ENCODE measurements at regions not wholly inside any gene's neighbourhood (a gene's known extent, or its start where the extent isn't known, plus 50 kb on each side); places are given as distances from the start of the nearest gene placed in this dataset.

- BruUV-seq (replicated peaks), result no TSS peak
- H3K4me2 ChIP-seq (ENCODE audit: low read length), result no peak overlapping the region
- DNase-seq (no peak), ATAC-seq (no peak)
- H2AFZ ChIP-seq (ENCODE audit: low read length), result no peak overlapping the region
- H3K9ac ChIP-seq (ENCODE audit: low read length), result no peak overlapping the region
- intact Hi-C loops (cut with micrococcal nuclease), result no loop called here
- H3K27ac ChIP-seq (ENCODE audit: low read length), result no peak overlapping the region
- CTCF ChIA-PET, result no interaction called here
- POLR2A ChIA-PET (ENCODE audit: unreplicated experiment), result no interaction called here
- H3K9me3 ChIP-seq (ENCODE audit: low read length), result no peaks in the 10 kb centered on the region
- peaks cover 12% of the 10 kb centered on the region; the same call in 1 of the 2 replicates for H3K27me3 ChIP-seq (ENCODE audit: low read length)
- H3F3A ChIP-seq (ENCODE audit: low read length, unreplicated experiment), result no peaks in the 10 kb centered on the region
- H3K36me3 ChIP-seq (ENCODE audit: low read depth, low read length), result no peaks in the 10 kb centered on the region
- no peaks in the 10 kb centered on the region for H3K4me1 ChIP-seq (ENCODE audit: insufficient read depth, low read length)
- no peak for TF ChIP-seq EZH2 (IDR thresholded peaks at IDR 0.05; ENCODE audit: low read length, unreplicated experiment)
- no peak for TF ChIP-seq CTCF (conservative IDR thresholded peaks at IDR 0.05; ENCODE audit: low read depth, low read length)
- no peak for TF ChIP-seq EZH2phosphoT487 (IDR thresholded peaks at IDR 0.05; ENCODE audit: borderline replicate concordance, low read length)
- H3K9me2 ChIP-seq (replicated peaks; ENCODE audit: low read length), result no peaks in the 10 kb centered on the region
- H3K79me2 ChIP-seq (ENCODE audit: low read length), result no peaks in the 10 kb centered on the region
- H4K20me1 ChIP-seq (ENCODE audit: low read length), result no peaks in the 10 kb centered on the region
- H3K4me3 ChIP-seq (ENCODE audit: low read length), result no peak overlapping the region
Measured at GRCh38 chr2:236393101-236393500, 128.9 kb upstream of the ASB18 start.

- Histone ChIP-seq H3K4me3 (ENCODE audit: low read length) (no peak overlapping the region), H4K20me1 (ENCODE audit: low read length) (no peaks in the 10 kb centered on the region), H3K4me1 (ENCODE audit: insufficient read depth, low read length) (no peaks in the 10 kb centered on the region), H2AFZ (ENCODE audit: low read length) (no peak overlapping the region), H3K27me3 (ENCODE audit: low read length) (peaks cover 12% of the 10 kb centered on the region; the same call in 1 of the 2 replicates), H3K27ac (ENCODE audit: low read length) (no peak overlapping the region), H3K9ac (ENCODE audit: low read length) (no peak overlapping the region), H3K36me3 (ENCODE audit: low read depth, low read length) (no peaks in the 10 kb centered on the region), H3K9me3 (ENCODE audit: low read length) (no peaks in the 10 kb centered on the region), H3K9me2 (replicated peaks; ENCODE audit: low read length) (no peaks in the 10 kb centered on the region), H3K79me2 (ENCODE audit: low read length) (no peaks in the 10 kb centered on the region), H3F3A (ENCODE audit: low read length, unreplicated experiment) (no peaks in the 10 kb centered on the region), H3K4me2 (ENCODE audit: low read length) (no peak overlapping the region)
- TF ChIP-seq CTCF (conservative IDR thresholded peaks at IDR 0.05; ENCODE audit: low read depth, low read length), result no peak
- TF ChIP-seq EZH2 (IDR thresholded peaks at IDR 0.05; ENCODE audit: low read length, unreplicated experiment), result no peak
- TF ChIP-seq EZH2phosphoT487 (IDR thresholded peaks at IDR 0.05; ENCODE audit: borderline replicate concordance, low read length), result no peak
- BruUV-seq (replicated peaks), result no TSS peak
- ATAC-seq (no peak), DNase-seq (no peak)
- POLR2A ChIA-PET (ENCODE audit: unreplicated experiment), result no interaction called here
- intact Hi-C loops (cut with micrococcal nuclease), result no loop called here
- CTCF ChIA-PET, result no interaction called here
Measured at GRCh38 chr2:236393581-236393980, 129.4 kb upstream of the ASB18 start.

GRCh38 chr2:236394571-236394970, 130.4 kb upstream of the ASB18 start:
- Histone ChIP-seq H3K9me2 (replicated peaks; ENCODE audit: low read length) (no peaks in the 10 kb centered on the region), H3K4me2 (ENCODE audit: low read length) (no peak overlapping the region), H3K9ac (ENCODE audit: low read length) (no peak overlapping the region), H3F3A (ENCODE audit: low read length, unreplicated experiment) (no peaks in the 10 kb centered on the region), H2AFZ (ENCODE audit: low read length) (no peak overlapping the region), H3K9me3 (ENCODE audit: low read length) (no peaks in the 10 kb centered on the region), H3K4me3 (ENCODE audit: low read length) (no peak overlapping the region), H3K4me1 (ENCODE audit: insufficient read depth, low read length) (no peaks in the 10 kb centered on the region), H3K27ac (ENCODE audit: low read length) (no peak overlapping the region), H3K36me3 (ENCODE audit: low read depth, low read length) (no peaks in the 10 kb centered on the region), H3K79me2 (ENCODE audit: low read length) (no peaks in the 10 kb centered on the region), H3K27me3 (ENCODE audit: low read length) (peaks cover 12% of the 10 kb centered on the region; the same call in 1 of the 2 replicates), H4K20me1 (ENCODE audit: low read length) (no peaks in the 10 kb centered on the region)
- BruUV-seq (replicated peaks), result no TSS peak
- ChIA-PET POLR2A (ENCODE audit: unreplicated experiment) (no interaction called here), CTCF (no interaction called here)
- ATAC-seq (no peak), DNase-seq (no peak)
- TF ChIP-seq EZH2 (IDR thresholded peaks at IDR 0.05; ENCODE audit: low read length, unreplicated experiment), result no peak
- TF ChIP-seq CTCF (conservative IDR thresholded peaks at IDR 0.05; ENCODE audit: low read depth, low read length), result no peak
- no peak for TF ChIP-seq EZH2phosphoT487 (IDR thresholded peaks at IDR 0.05; ENCODE audit: borderline replicate concordance, low read length)
- intact Hi-C loops (cut with micrococcal nuclease), result no loop called here

Measured in PC-3 (cell line).